HUES48 (cell line): ENCODE measurements at regions not wholly inside any gene's neighbourhood (a gene's known extent, or its start where the extent isn't known, plus 50 kb on each side); places are given as distances from the start of the nearest gene placed in this dataset.

ENCODE experiments used
- H3K27ac ChIP-seq: one replicate; pipeline ENCODE4 v1.7.0; 2013; ENCODE audit warnings: low read depth, low read length, inconsistent platforms
- H3K27me3 ChIP-seq: 2 replicates; pipeline ENCODE4 v1.6.1; 2013; ENCODE audit warnings: mild to moderate bottlenecking, low read length; ENCODE audit not compliant: control insufficient read depth, insufficient read depth
- H3K36me3 ChIP-seq: 2 replicates; pipeline ENCODE4 v1.6.1; 2013; ENCODE audit warnings: low read length; ENCODE audit not compliant: control insufficient read depth, insufficient read depth
- H3K4me1 ChIP-seq: 2 replicates; pipeline ENCODE4 v1.6.1; 2013; ENCODE audit warnings: mild to moderate bottlenecking, low read length; ENCODE audit not compliant: control insufficient read depth, insufficient read depth
- H3K4me3 ChIP-seq: 2 replicates; pipeline ENCODE4 v1.5.1; 2013; ENCODE audit warnings: mild to moderate bottlenecking, low read depth, low read length
- H3K9ac ChIP-seq: 2 replicates; pipeline ENCODE4 v1.6.1; 2013; ENCODE audit warnings: mild to moderate bottlenecking, low read depth, low read length, moderate library complexity
- H3K9me3 ChIP-seq: 2 replicates; pipeline ENCODE4 v1.6.1; 2013; ENCODE audit warnings: low read length; ENCODE audit not compliant: control insufficient read depth, insufficient read depth

GRCh38 chr4:151887031-151887815 lies 126.4 kb upstream of the GATB start:
- H3K4me3 ChIP-seq: no peak overlapping the region
- no peak overlapping the region for H3K27ac ChIP-seq

GRCh38 chr4:151885123-151885522 lies 124.3 kb upstream of the GATB start:
- H3K27ac ChIP-seq: no peak overlapping the region
- no peaks in the 10 kb centered on the region for H3K27me3 ChIP-seq
- peaks cover 18% of the 10 kb centered on the region for H3K4me1 ChIP-seq
- no peak overlapping the region for H3K9ac ChIP-seq
- no peaks in the 10 kb centered on the region for H3K9me3 ChIP-seq
- no peak overlapping the region for H3K4me3 ChIP-seq
- no peaks in the 10 kb centered on the region for H3K36me3 ChIP-seq

More at GRCh38 chr4:151887031-151887815, 126.4 kb upstream of the GATB start:
- Histone ChIP-seq H3K36me3 (no peaks in the 10 kb centered on the region), H3K9ac (no peak overlapping the region), H3K9me3 (no peaks in the 10 kb centered on the region), H3K27me3 (no peaks in the 10 kb centered on the region), H3K4me1 (peaks cover 10% of the 10 kb centered on the region)

- no peak overlapping the region for H3K9ac ChIP-seq
These were observed 122.9 kb upstream of the GATB start for GRCh38 chr4:151883747-151884146.

GRCh38 chr4:151882072-151882803 lies 121.4 kb upstream of the GATB start:
- Histone ChIP-seq H3K27ac (no peak overlapping the region), H3K27me3 (no peaks in the 10 kb centered on the region), H3K9ac (no peak overlapping the region), H3K4me1 (peaks cover 30% of the 10 kb centered on the region), H3K9me3 (no peaks in the 10 kb centered on the region), H3K4me3 (no peak overlapping the region), H3K36me3 (no peaks in the 10 kb centered on the region)

More at GRCh38 chr4:151883747-151884146, 122.9 kb upstream of the GATB start:
- H3K4me1 ChIP-seq: peaks cover 30% of the 10 kb centered on the region
- no peak overlapping the region for H3K4me3 ChIP-seq
- no peak overlapping the region for H3K27ac ChIP-seq
- no peaks in the 10 kb centered on the region for H3K9me3 ChIP-seq
- H3K27me3 ChIP-seq: no peaks in the 10 kb centered on the region
- no peaks in the 10 kb centered on the region for H3K36me3 ChIP-seq

GRCh38 chr4:151879705-151880445 lies 119.1 kb upstream of the GATB start:
- Histone ChIP-seq H3K27ac (peak overlapping the region; percentile 38), H3K36me3 (no peaks in the 10 kb centered on the region), H3K9me3 (no peaks in the 10 kb centered on the region), H3K27me3 (no peaks in the 10 kb centered on the region), H3K4me1 (peaks cover 24% of the 10 kb centered on the region), H3K9ac (no peak overlapping the region), H3K4me3 (no peak overlapping the region)

- no peaks in the 10 kb centered on the region for H3K36me3 ChIP-seq
- no peak overlapping the region for H3K27ac ChIP-seq
- no peaks in the 10 kb centered on the region for H3K27me3 ChIP-seq
- H3K9ac ChIP-seq: no peak overlapping the region
- H3K4me1 ChIP-seq: peaks cover 36% of the 10 kb centered on the region
- no peak overlapping the region for H3K4me3 ChIP-seq
- peaks cover 8% of the 10 kb centered on the region for H3K9me3 ChIP-seq
These were observed 115.7 kb upstream of the GATB start for GRCh38 chr4:151876381-151876988.

GRCh38 chr4:151874328-151874727 lies 113.5 kb upstream of the GATB start:
- Histone ChIP-seq H3K27ac (peak overlapping the region; percentile 92), H3K4me1 (peaks cover 20% of the 10 kb centered on the region), H3K27me3 (no peaks in the 10 kb centered on the region), H3K4me3 (no peak overlapping the region), H3K9ac (0 out of 2 replicates have a peak overlapping the region, but pooled peaks have one; percentile 7), H3K36me3 (no peaks in the 10 kb centered on the region), H3K9me3 (peaks cover 8% of the 10 kb centered on the region)

- H3K27ac ChIP-seq: no peak overlapping the region
- peaks cover 7% of the 10 kb centered on the region; the same call in 1 of the 2 replicates for H3K9me3 ChIP-seq
- H3K4me3 ChIP-seq: no peak overlapping the region
- 0 out of 2 replicates have a peak, but pooled peaks cover 3% of the 10 kb centered on the region for H3K27me3 ChIP-seq
- no peak overlapping the region for H3K9ac ChIP-seq
- H3K4me1 ChIP-seq: no peaks in the 10 kb centered on the region
- H3K36me3 ChIP-seq: no peaks in the 10 kb centered on the region
These were observed 105.7 kb upstream of the GATB start for GRCh38 chr4:151866592-151866918.

- Histone ChIP-seq H3K9me3 (peaks cover 7% of the 10 kb centered on the region; the same call in 1 of the 2 replicates), H3K36me3 (no peaks in the 10 kb centered on the region), H3K4me3 (no peak overlapping the region), H3K9ac (no peak overlapping the region), H3K4me1 (no peaks in the 10 kb centered on the region), H3K27ac (no peak overlapping the region), H3K27me3 (0 out of 2 replicates have a peak, but pooled peaks cover 3% of the 10 kb centered on the region)
These were observed 105.2 kb upstream of the GATB start for GRCh38 chr4:151865744-151866591.

GRCh38 chr4:151865312-151865711 lies 104.5 kb upstream of the GATB start:
- Histone ChIP-seq H3K36me3 (no peaks in the 10 kb centered on the region), H3K4me3 (no peak overlapping the region), H3K27ac (no peak overlapping the region), H3K27me3 (0 out of 2 replicates have a peak, but pooled peaks cover 3% of the 10 kb centered on the region), H3K4me1 (no peaks in the 10 kb centered on the region), H3K9ac (no peak overlapping the region), H3K9me3 (peaks cover 7% of the 10 kb centered on the region; the same call in 1 of the 2 replicates)
